Activated T-cell treated with anti-CD3 and anti-CD28 coated beads, Interleukin-2, amount 50 U/mL, for 24 hours (primary cell): ENCODE measurements at regions not wholly inside any gene's neighbourhood (a gene's known extent, or its start where the extent isn't known, plus 50 kb on each side); places are given as distances from the start of the nearest gene placed in this dataset.

Experiments used
- DNase-seq: peaks from one replicate; pipeline ENCODE4 v3.0.0-alpha.2; 2020
- H3K27ac Mint-ChIP-seq: 2 replicates; pipeline ENCODE4 v1.8.0; 2020; ENCODE audit warnings: mild to moderate bottlenecking, mixed read lengths
- H3K27me3 Mint-ChIP-seq: 2 replicates; pipeline ENCODE4 v1.8.0; 2020; ENCODE audit warnings: mixed read lengths
- H3K36me3 Mint-ChIP-seq: 2 replicates; pipeline ENCODE4 v1.8.0; 2020; ENCODE audit warnings: low read depth, mixed read lengths
- H3K4me1 Mint-ChIP-seq: 2 replicates; pipeline ENCODE4 v1.8.0; 2020; ENCODE audit warnings: low read depth, mixed read lengths
- H3K4me3 Mint-ChIP-seq: 2 replicates; pipeline ENCODE4 v1.8.0; 2020; ENCODE audit warnings: mild to moderate bottlenecking, moderate library complexity, mixed read lengths
- H3K9me3 Mint-ChIP-seq: 2 replicates; pipeline ENCODE4 v1.8.0; 2020; ENCODE audit warnings: mixed read lengths

DNA sequence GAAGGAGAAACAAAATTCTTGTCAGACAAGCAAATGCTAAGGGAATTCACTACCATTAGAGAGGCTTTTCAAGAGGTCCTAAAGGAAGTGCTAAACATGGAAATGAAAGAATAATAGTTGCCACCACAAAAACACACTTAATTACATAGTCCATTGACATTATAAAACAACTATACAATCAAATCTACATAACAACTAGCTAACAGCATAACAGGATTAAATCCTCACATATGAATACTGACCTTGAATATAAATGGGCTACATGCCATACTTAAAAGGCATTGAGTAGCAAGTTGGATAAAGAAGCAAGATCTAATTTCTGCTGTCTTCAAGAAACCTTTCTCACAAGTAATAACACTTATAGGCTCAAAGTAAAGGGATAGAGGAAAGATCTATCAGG is 811.5 kb upstream of the CITED2 start:
- Mint-ChIP-seq H3K27me3 (peaks cover 11% of the 10 kb centered on the region), H3K4me3 (no peak overlapping the region), H3K36me3 (no peaks in the 10 kb centered on the region), H3K27ac (no peak overlapping the region), H3K4me1 (no peaks in the 10 kb centered on the region), H3K9me3 (peaks cover 10% of the 10 kb centered on the region)
- DNase-seq = no peak

DNA sequence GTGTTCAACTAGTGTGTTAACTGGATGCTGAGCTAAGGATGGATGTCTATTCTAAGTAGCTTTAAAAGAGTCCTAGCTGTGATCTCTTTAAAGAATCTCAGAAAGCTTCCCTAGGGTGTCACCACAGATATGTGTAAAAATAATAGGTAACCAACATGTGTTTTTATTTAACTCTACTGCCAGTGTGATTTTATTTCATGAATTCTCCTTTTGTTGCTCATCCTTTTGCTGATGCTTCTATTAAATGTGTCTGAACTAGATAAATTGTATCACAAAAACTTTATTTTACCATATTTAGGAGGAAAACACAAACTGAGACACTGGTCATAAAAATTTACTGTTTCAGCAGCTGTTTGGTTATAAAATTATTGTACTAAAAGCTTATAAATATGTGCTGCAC is 809.4 kb upstream of the CITED2 start:
- no peaks in the 10 kb centered on the region for H3K4me1 Mint-ChIP-seq
- H3K36me3 Mint-ChIP-seq = no peaks in the 10 kb centered on the region
- peaks cover 8% of the 10 kb centered on the region for H3K9me3 Mint-ChIP-seq
- peaks cover 8% of the 10 kb centered on the region for H3K27me3 Mint-ChIP-seq
- no peak for DNase-seq
- no peak overlapping the region for H3K27ac Mint-ChIP-seq
- no peak overlapping the region for H3K4me3 Mint-ChIP-seq

DNA sequence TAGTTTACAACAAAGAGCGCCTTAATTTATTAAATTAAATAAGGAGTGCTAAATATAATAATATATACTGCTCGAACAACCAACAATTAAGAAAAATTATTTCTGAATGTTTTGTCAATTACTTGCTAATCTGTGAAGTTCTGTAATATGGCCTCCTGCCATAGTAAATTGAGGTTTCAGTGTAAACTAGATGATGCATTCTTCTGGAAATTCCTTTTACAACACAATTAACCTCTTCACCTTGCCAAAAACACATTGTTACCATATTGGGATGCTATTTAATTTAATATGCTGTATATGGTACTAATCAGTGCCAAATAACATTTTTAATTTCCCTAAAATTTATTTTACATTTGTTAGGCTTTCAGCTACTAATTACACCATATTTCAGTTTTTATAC is 808.4 kb upstream of the CITED2 start:
- Mint-ChIP-seq H3K4me1 (no peaks in the 10 kb centered on the region), H3K27me3 (peaks cover 6% of the 10 kb centered on the region), H3K4me3 (no peak overlapping the region), H3K27ac (no peak overlapping the region), H3K9me3 (peaks cover 6% of the 10 kb centered on the region), H3K36me3 (no peaks in the 10 kb centered on the region)
- DNase-seq = no peak

DNA sequence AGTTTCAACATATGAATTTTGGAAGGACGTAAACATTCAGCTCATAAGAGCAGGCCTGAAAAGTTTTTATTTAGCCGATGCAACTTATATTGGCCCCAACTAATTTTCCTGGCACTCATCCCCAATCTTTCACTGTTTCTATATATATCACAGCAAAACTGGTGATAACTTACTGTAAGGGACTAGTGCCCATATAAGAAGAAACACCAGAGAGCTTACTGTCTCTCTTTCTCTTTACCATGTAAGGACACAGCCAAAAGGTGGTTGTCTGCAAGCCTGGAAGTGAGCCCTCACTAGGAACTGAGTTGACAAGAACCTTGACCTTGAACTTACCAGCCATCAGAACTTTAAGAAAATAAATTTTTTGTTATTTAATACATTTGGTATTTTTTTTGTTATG is 807.4 kb upstream of the CITED2 start:
- H3K27ac Mint-ChIP-seq = no peak overlapping the region
- DNase-seq = no peak
- H3K4me3 Mint-ChIP-seq = no peak overlapping the region
- no peaks in the 10 kb centered on the region for H3K4me1 Mint-ChIP-seq
- peaks cover 2% of the 10 kb centered on the region for H3K9me3 Mint-ChIP-seq
- no peaks in the 10 kb centered on the region for H3K36me3 Mint-ChIP-seq
- peaks cover 5% of the 10 kb centered on the region for H3K27me3 Mint-ChIP-seq

DNA sequence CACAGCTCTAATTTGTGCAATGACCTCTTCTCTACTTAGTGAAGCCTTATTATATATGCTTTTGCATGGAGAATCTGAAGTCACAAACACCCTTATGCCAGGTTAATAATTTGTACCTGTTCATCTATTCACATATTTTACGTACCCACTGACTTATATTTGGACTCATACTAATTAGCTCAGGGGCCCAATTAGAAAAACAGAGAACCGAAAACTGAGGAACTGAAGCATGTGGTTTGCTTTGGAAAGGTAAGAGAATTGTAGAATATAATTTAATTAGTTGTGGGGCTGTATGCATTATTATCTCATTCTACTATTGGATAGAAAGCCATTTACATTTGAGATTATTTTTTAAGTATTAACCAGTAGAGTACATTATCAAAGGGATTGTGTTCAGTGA is 805.9 kb upstream of the CITED2 start:
- H3K4me3 Mint-ChIP-seq = no peak overlapping the region
- peaks cover 5% of the 10 kb centered on the region for H3K27me3 Mint-ChIP-seq
- no peak overlapping the region for H3K27ac Mint-ChIP-seq
- H3K9me3 Mint-ChIP-seq = no peaks in the 10 kb centered on the region
- no peaks in the 10 kb centered on the region for H3K4me1 Mint-ChIP-seq
- H3K36me3 Mint-ChIP-seq = no peaks in the 10 kb centered on the region
- DNase-seq = no peak

DNA sequence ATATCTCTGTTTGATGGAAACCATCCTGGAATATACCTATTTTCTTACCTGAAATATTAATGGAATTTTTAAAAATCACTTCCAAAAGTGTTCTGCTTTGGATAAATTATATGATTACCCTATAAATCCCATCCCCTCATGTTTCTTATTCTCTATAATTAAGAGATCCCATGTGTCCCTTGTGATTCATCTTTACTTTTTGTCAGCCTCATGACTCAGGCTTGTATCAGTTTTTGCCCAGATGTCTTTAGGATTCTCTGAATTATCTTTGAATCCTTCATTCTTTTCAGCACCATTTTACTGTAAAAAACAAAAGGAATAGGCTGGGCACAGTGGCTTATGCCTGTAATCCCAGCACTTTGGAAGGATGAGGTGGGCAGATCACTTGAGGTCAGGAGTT is 804.5 kb upstream of the CITED2 start:
- Mint-ChIP-seq H3K9me3 (no peaks in the 10 kb centered on the region), H3K27me3 (no peaks in the 10 kb centered on the region), H3K27ac (no peak overlapping the region), H3K4me3 (no peak overlapping the region), H3K4me1 (no peaks in the 10 kb centered on the region), H3K36me3 (no peaks in the 10 kb centered on the region)
- no peak for DNase-seq

DNA sequence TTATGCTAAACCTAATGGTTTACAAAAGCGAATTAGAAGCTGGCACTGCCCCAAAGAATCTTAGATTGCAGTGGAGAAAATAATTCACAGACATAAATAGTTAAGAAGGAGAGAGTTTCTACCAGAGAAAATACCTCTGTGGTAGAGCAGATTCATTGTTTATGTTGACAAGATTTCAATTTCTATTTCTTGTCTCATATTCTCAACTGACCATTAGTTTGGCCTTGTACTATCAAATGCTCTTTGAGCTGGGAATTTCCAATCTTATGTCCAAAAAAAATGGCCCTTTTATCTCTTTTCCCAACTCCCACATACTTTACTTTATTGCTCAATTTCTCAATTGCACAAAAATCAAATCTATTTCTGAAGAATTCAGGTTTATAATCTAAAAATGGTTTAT is 804.1 kb upstream of the CITED2 start:
- H3K9me3 Mint-ChIP-seq = no peaks in the 10 kb centered on the region
- H3K4me3 Mint-ChIP-seq = no peak overlapping the region
- no peaks in the 10 kb centered on the region for H3K27me3 Mint-ChIP-seq
- no peaks in the 10 kb centered on the region for H3K4me1 Mint-ChIP-seq
- no peak overlapping the region for H3K27ac Mint-ChIP-seq
- H3K36me3 Mint-ChIP-seq = no peaks in the 10 kb centered on the region
- DNase-seq = no peak

DNA sequence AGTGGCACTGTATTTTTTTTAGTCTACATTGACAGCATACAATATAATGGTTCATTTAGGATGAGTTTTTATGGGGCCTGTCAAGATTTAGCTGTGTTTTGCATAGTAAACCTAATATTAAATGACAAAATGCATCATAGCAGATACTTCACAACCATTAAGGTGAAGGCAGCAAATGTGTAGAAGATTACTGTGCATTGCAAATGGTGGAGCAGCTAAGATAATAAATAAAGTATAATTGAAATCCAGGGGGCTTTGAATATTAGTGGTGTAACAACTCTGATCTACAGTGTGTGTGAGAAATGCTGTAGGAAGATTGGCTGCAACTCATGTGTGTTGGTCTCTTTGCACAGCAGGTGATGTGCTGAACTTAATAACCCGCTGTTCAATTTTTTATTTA is 801.9 kb upstream of the CITED2 start:
- Mint-ChIP-seq H3K4me3 (no peak overlapping the region), H3K36me3 (no peaks in the 10 kb centered on the region), H3K4me1 (no peaks in the 10 kb centered on the region), H3K9me3 (peaks cover 3% of the 10 kb centered on the region), H3K27me3 (peaks cover 2% of the 10 kb centered on the region), H3K27ac (no peak overlapping the region)
- no peak for DNase-seq

DNA sequence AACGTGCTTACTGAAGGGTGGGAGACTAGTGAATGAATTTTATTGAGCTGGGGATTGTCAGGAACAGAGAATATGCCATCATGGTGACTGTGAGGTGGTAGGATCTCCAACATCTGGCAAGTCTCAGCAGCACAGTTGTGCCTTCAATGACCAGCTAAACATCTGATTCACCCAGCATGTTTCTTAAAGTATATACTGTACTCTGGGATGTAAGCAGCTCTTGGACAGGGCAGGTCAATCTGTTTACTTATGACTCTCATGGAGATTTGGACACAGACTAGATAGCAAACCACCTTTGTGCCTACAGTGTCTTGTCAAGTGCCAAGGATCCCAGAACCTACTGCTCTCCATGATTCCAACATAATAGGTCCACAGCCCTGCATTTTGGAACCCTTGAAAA is 801.0 kb upstream of the CITED2 start:
- no peak for DNase-seq
- H3K36me3 Mint-ChIP-seq = no peaks in the 10 kb centered on the region
- peaks cover 7% of the 10 kb centered on the region for H3K27me3 Mint-ChIP-seq
- H3K4me1 Mint-ChIP-seq = no peaks in the 10 kb centered on the region
- peaks cover 3% of the 10 kb centered on the region for H3K9me3 Mint-ChIP-seq
- H3K4me3 Mint-ChIP-seq = no peak overlapping the region
- H3K27ac Mint-ChIP-seq = no peak overlapping the region

DNA sequence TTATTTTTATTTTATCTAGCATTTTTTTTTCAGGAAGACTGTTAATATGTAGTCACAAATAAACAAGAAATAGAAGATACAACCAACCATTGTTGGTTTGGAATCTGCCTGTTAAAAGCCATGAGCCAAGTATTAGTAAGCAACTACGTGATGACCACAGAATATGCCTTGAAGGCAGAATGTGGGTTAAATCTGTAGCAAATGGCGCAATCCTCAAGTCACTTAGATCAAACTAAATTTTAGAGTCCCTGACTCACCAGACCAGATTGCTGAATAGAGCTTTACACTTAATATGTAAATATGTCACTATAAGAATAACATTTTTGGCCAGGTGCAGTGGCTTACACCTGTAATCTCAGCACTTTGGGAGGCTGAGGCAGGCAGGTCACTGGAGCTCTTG is 800.1 kb upstream of the CITED2 start:
- Mint-ChIP-seq H3K4me1 (no peaks in the 10 kb centered on the region), H3K4me3 (no peak overlapping the region), H3K27ac (no peak overlapping the region), H3K27me3 (peaks cover 12% of the 10 kb centered on the region), H3K36me3 (no peaks in the 10 kb centered on the region), H3K9me3 (peaks cover 3% of the 10 kb centered on the region)
- DNase-seq = no peak

DNA sequence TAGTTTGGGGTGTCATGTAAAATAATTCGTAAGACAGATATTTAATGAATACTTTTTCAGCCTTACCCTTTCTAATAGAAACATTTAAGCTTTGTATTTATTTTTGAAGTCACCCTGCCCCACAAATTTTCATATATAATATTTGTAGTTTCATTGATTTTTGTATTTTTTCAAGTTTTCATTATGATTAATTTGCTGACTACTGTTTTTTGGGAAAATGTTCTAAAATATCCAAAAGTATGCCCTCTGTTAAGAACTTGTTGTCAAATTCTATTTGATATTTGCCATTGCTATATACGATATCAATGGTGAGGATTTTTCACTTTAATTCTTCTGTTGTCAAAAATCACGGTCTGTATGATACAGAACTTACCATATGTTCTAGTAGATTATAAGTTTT is 793.9 kb upstream of the CITED2 start:
- Mint-ChIP-seq H3K36me3 (no peaks in the 10 kb centered on the region), H3K4me1 (no peaks in the 10 kb centered on the region), H3K4me3 (no peak overlapping the region), H3K27ac (no peak overlapping the region), H3K27me3 (peaks cover 12% of the 10 kb centered on the region), H3K9me3 (peaks cover 3% of the 10 kb centered on the region)
- no peak for DNase-seq

DNA sequence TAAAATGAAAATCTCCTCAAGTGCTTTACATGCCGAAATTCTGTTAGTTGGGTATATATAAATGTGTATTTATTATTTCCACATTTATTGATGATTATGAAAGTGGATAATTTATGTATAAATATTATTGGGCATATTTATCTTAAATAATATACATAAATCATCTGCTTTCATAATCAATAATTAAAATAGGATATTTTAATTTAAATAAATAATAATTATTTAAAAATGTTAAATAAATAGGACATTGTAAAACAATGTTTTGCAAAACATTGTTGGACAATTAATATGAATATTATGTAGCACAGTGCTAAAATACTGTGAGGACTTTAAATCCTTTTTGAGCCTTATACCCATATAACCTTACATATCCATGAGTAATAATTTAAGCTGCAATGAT is 786.5 kb upstream of the CITED2 start:
- no peak overlapping the region for H3K4me3 Mint-ChIP-seq
- H3K9me3 Mint-ChIP-seq = no peaks in the 10 kb centered on the region
- peaks cover 7% of the 10 kb centered on the region for H3K27me3 Mint-ChIP-seq
- no peaks in the 10 kb centered on the region for H3K4me1 Mint-ChIP-seq
- H3K36me3 Mint-ChIP-seq = no peaks in the 10 kb centered on the region
- no peak for DNase-seq
- H3K27ac Mint-ChIP-seq = no peak overlapping the region

DNA sequence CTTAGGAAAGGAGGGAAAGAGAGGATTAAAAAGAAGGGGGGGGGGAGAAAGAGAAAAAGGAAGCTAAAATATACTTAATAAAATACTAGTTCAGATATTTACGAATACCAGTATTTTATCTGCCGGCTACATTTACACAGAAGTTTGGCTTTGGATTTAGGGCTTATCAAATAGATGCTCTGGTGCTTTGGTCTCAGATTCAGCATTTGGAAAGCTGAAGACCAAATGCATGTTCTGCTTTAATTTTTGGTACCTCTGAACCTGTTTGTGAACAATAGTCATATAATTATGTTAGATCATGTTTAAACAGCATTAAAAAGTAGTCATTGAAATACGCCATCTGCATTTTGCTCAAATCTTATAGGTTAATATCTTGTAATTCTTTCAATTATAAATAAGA is 786.0 kb upstream of the CITED2 start:
- peaks cover 7% of the 10 kb centered on the region for H3K27me3 Mint-ChIP-seq
- H3K4me1 Mint-ChIP-seq = no peaks in the 10 kb centered on the region
- H3K36me3 Mint-ChIP-seq = no peaks in the 10 kb centered on the region
- no peaks in the 10 kb centered on the region for H3K9me3 Mint-ChIP-seq
- DNase-seq = no peak
- no peak overlapping the region for H3K27ac Mint-ChIP-seq
- H3K4me3 Mint-ChIP-seq = no peak overlapping the region

DNA sequence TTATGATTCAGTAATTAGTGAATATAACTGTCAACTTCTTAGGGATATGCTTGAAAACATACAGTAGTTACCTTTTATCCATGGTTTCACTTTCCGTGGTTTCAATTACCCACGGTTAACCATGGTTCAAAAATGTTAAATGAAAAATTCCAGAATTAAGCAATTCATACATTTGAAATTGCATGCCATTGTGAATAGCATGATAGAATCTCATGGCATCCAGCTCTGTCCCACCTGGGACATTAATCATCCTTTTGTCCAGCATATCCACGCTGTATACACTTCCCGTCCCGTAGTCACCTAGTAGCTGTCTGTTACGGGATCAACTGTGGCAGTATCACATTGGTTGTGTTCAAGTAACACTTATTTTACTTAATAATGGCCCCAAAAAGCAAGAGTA is 781.7 kb upstream of the CITED2 start:
- no peaks in the 10 kb centered on the region for H3K9me3 Mint-ChIP-seq
- H3K36me3 Mint-ChIP-seq = no peaks in the 10 kb centered on the region
- H3K27me3 Mint-ChIP-seq = peaks cover 7% of the 10 kb centered on the region
- no peak for DNase-seq
- no peaks in the 10 kb centered on the region for H3K4me1 Mint-ChIP-seq
- H3K27ac Mint-ChIP-seq = no peak overlapping the region
- H3K4me3 Mint-ChIP-seq = no peak overlapping the region

DNA sequence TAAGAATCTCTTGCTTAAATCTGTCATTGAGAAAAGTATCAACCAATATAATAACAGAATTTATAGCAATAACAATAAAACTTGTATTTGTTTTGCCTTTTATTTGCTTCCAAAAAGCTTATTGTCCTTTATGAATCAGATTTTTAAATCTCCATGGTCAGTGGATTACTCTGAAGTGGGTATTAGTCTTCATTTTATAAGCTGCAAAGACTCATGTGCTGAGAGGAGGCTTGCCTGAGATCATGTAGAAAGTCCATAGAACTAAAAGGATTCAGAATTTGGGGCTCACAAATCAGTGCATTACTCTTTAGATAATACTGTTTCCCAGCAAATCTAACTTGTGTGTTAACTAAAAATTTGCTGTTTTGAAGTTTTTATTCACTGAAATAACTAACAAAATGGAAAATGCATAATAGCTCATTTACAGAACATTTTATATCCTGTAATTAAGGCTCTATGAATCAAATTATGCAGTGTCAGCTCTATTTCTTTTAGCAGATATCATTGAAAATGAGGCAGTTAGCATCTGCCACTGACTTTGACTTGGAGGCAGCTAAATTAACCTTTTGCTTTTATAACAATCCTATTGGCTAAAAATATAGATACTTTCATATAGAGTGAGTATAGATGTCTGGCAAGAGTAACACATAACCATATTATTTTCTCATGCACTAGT is 781.1 kb upstream of the CITED2 start:
- Mint-ChIP-seq H3K4me3 (no peak overlapping the region), H3K36me3 (no peaks in the 10 kb centered on the region), H3K9me3 (no peaks in the 10 kb centered on the region), H3K4me1 (no peaks in the 10 kb centered on the region), H3K27ac (no peak overlapping the region), H3K27me3 (peaks cover 7% of the 10 kb centered on the region)
- DNase-seq = no peak

DNA sequence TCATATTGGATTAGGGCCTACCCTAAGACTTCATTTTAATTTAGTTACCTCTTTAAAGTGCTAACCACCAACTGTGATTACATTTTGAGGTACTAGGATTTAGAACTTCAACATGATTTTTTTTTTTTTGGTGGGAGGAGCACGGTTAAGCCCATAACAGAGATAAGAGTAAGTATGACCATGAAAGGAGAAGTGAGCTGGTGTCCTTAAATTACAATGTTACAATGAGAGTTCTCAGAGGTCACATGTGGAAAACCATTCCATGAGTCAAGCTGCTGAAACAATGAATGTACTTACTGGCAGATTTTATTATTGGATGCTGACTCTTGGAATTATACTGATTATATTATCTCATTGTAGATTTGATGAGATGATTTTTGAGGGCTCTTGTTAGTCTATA is 779.3 kb upstream of the CITED2 start:
- no peaks in the 10 kb centered on the region for H3K4me1 Mint-ChIP-seq
- H3K27ac Mint-ChIP-seq = no peak overlapping the region
- H3K27me3 Mint-ChIP-seq = peaks cover 3% of the 10 kb centered on the region
- H3K9me3 Mint-ChIP-seq = no peaks in the 10 kb centered on the region
- H3K36me3 Mint-ChIP-seq = no peaks in the 10 kb centered on the region
- DNase-seq = no peak
- no peak overlapping the region for H3K4me3 Mint-ChIP-seq
